Thyroid gland (tissue), 4 donors: ENCODE measurements at regions not wholly inside any gene's neighbourhood (a gene's known extent, or its start where the extent isn't known, plus 50 kb on each side); places are given as distances from the start of the nearest gene placed in this dataset.

Source experiments
- CTCF ChIP-seq, 6 experiments: fragments of 200-600 bp in 3 of 6; fragments of 450-650 bp in 3 of 6; sonication (generic) in 3 of 6; IDR thresholded peaks; one replicate each; pipeline ENCODE4 v1.5.1; 2016 to 2019; ENCODE audit warnings: antibody characterized with exemption in 6 of 6, mild to moderate bottlenecking in 2 of 6, inconsistent platforms in 1 of 6, moderate library complexity in 1 of 6
- POLR2A ChIP-seq, 2 donors: fragments of 450-650 bp; IDR thresholded peaks; one replicate each; pipeline ENCODE4 v1.6.1; 2017; ENCODE audit warnings: antibody characterized with exemption in 2 of 2, mild to moderate bottlenecking in 2 of 2, moderate library complexity in 1 of 2

DNA sequence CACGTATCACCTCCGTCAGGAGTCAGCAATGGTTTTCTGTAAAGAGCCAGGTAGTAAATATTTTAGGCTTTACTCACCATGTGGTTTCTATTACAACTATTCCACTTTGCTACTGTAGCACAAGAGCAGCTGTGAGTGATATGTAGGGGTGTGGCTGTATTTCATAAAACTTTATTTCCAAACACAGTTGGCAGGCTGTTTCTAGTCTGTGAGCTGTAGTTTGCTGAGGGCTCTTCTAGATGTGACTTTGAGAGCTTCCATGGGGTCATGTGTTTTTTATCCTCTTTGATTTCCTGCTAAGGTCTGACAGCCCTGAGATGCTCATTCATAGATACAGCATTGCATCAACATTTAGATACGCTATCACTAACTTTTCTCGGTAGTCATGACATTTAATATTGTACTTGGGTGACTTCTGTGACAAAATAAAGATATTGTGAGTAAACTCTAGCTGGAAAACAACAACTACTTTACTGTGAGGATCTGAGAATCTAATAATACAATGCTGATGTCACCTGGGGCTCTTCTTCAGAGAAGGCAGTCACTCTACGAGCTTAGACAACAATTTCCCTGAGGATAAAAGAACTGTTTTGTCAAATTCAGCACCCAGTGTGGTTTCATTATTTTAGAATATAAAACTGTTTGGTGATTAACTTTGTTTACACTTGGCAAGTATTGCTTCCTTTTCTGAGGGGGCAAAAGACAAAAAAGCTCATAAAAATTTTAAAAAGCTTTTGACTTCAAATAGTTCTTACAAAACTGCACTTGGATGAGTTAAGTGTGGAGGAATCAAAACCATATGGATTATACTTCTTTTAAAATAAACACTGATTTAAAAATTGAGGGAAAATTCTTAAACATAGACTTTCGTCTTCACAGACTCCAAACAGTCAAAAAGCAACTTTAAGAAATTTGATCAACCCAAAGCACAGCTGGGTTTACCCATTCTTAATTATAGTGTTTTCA is 231.2 kb upstream of the DCN start:
- TF ChIP-seq CTCF (IDR thresholded peaks at IDR 0.05) (no peak), POLR2A (IDR thresholded peaks at IDR 0.05) (no peak)
